ENCODE measurements at regions not wholly inside any gene's neighbourhood (a gene's known extent, or its start where the extent isn't known, plus 50 kb on each side); places are given as distances from the start of the nearest gene placed in this dataset.

DNA sequence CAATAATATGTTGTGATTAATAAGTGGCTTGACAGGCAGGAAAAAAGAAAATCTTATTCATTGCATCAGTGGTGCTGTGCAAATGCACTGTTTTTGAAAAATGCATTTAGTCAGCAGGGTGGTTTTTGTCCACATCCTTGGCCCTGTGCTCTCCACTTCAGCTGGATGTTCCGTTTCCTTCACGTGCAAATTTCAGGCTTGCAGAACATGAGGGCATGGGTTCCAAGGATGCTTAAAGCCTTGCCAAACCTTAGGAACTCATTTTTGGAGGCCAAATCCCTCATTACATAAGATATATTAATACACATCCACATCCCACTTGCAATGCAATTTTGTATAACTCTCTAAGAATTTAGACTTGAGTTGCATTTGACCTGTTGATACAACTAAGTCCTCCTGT lies 410.1 kb downstream of the PRDM2 start:
- Histone ChIP-seq H3K4me1 (ENCODE audit: control insufficient read depth, insufficient read depth, low read length) (peaks cover 7% of the 10 kb centered on the region), H3K9ac (ENCODE audit: low read length in 2 of 2) (no peak overlapping the region), H3K9me3 (ENCODE audit: control insufficient read depth in 2 of 2, low read length in 2 of 2) (no peaks in the 10 kb centered on the region), H3K36me3 (ENCODE audit: control insufficient read depth in 2 of 2, insufficient read depth in 2 of 2, low read length in 2 of 2) (no peaks in the 10 kb centered on the region), H3K4me3 (ENCODE audit: low read length in 2 of 2) (no peak overlapping the region), H3K27ac (ENCODE audit: low read length) (no peak overlapping the region), H3K27me3 (ENCODE audit: control insufficient read depth in 1 of 2, insufficient read depth in 2 of 2, low read length in 2 of 2) (no peaks in the 10 kb centered on the region)

DNA sequence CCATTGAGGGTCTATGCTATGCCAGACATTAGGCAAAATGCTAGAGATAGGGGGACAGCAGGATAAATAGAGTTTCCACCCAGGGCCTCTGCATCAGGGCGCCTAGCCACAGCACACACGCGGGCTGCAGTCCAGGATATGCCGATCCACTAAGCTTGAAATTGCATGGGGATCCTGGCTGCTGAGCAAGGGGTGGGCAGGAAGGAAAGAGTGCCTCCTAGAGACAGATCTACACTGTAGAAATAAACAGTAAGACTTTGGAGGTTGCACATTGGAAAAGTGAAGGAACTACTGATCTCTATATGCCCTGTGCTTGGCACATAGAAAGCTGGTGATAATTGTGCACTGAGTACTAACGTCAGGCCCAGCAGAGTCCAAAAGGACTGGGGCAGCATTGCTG lies 411.1 kb downstream of the PRDM2 start:
- Histone ChIP-seq H3K27ac (ENCODE audit: low read length) (no peak overlapping the region), H3K36me3 (ENCODE audit: control insufficient read depth in 2 of 2, insufficient read depth in 2 of 2, low read length in 2 of 2) (no peaks in the 10 kb centered on the region), H3K9me3 (ENCODE audit: control insufficient read depth in 2 of 2, low read length in 2 of 2) (no peaks in the 10 kb centered on the region), H3K27me3 (ENCODE audit: control insufficient read depth in 1 of 2, insufficient read depth in 2 of 2, low read length in 2 of 2) (no peaks in the 10 kb centered on the region), H3K9ac (ENCODE audit: low read length in 2 of 2) (no peak overlapping the region), H3K4me3 (ENCODE audit: low read length in 2 of 2) (no peak overlapping the region), H3K4me1 (ENCODE audit: control insufficient read depth, insufficient read depth, low read length) (peaks cover 7% of the 10 kb centered on the region)

DNA sequence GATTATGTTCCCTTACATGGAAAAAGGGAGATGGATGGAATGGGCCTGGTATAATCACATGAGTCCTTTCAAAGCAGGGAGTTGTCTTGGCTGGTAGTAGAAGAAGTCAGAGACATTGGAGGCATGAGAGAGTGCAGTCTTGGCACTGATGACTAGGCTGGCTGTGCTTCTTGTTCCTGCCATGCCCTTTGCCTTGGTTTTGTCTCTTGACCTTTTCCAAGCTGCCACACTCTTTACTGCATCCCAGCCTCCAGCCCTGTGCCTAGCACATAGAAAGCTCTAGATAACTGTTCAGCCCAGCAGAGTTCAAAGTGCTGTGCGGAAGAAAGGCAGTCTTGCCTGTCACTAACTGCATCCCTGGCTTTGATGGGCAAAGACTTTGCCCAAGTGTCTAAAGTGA lies 412.6 kb downstream of the PRDM2 start:
- Histone ChIP-seq H3K4me3 (ENCODE audit: low read length in 2 of 2) (no peak overlapping the region), H3K9me3 (ENCODE audit: control insufficient read depth in 2 of 2, low read length in 2 of 2) (no peaks in the 10 kb centered on the region), H3K4me1 (ENCODE audit: control insufficient read depth, insufficient read depth, low read length) (peaks cover 7% of the 10 kb centered on the region), H3K9ac (ENCODE audit: low read length in 2 of 2) (no peak overlapping the region), H3K27ac (ENCODE audit: low read length) (no peak overlapping the region), H3K27me3 (ENCODE audit: control insufficient read depth in 1 of 2, insufficient read depth in 2 of 2, low read length in 2 of 2) (no peaks in the 10 kb centered on the region), H3K36me3 (ENCODE audit: control insufficient read depth in 2 of 2, insufficient read depth in 2 of 2, low read length in 2 of 2) (no peaks in the 10 kb centered on the region)

DNA sequence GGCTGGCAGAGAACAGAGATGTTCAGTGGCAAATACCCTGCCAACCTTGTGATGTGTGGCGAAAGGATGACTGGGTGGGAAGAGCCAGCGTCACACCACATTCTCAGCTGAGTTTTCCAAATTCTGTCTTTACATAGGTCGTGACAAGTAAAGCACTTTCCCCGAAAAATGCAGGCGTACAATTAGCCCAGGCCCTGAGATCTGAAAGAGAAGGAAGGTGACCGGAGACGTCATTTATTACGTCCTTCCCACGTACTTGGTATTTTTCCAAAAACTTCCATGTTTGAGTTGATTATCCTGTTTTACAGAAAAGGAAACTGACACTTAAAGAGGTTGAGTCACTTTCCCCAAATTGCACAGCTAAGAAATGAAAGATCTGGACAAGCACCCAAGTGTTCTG lies 413.3 kb downstream of the PRDM2 start:
- Histone ChIP-seq H3K36me3 (ENCODE audit: control insufficient read depth in 2 of 2, insufficient read depth in 2 of 2, low read length in 2 of 2) (no peaks in the 10 kb centered on the region), H3K27ac (ENCODE audit: low read length) (no peak overlapping the region), H3K27me3 (ENCODE audit: control insufficient read depth in 1 of 2, insufficient read depth in 2 of 2, low read length in 2 of 2) (no peaks in the 10 kb centered on the region), H3K4me3 (ENCODE audit: low read length in 2 of 2) (no peak overlapping the region), H3K9me3 (ENCODE audit: control insufficient read depth in 2 of 2, low read length in 2 of 2) (no peaks in the 10 kb centered on the region), H3K9ac (ENCODE audit: low read length in 2 of 2) (no peak overlapping the region), H3K4me1 (ENCODE audit: control insufficient read depth, insufficient read depth, low read length) (peaks cover 7% of the 10 kb centered on the region)

DNA sequence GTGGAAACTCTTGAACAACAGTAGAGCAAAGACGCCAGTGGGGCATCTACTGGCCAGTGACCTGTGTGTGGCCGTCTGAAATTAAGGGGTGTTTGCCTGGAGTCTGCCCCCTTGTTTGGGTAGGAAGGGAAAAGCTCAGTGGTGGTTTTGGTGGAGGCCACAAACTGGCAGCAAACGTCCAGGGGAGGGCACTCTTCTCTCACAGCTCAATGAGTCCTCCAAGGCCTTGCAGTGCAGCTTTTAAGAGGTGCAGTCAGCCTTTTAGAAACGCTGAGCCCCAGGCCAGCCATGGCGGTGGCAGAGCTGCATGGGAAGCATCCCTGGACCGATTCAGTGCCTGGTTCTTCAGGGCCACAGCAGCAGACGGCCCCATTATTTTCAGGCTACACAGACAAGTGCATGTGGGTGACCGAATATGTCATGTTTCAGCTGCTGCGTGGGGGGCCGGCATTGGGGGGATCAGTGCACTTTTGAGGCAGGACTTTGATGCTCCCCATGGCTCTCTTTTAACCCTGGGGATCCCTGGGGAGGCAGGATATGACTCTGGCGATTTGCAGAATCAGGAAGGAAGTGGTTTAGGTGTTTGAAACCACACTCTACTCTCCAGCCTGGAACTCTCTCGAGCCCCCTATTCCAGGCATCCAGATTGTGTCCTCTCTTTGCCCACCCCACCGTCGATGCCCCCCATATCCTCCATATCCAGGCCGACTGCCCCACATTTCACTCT lies 414.0 kb downstream of the PRDM2 start:
- H3K27me3 ChIP-seq (ENCODE audit: control insufficient read depth in 1 of 2, insufficient read depth in 2 of 2, low read length in 2 of 2), result no peaks in the 10 kb centered on the region
- no peaks in the 10 kb centered on the region for H3K9me3 ChIP-seq (ENCODE audit: control insufficient read depth in 2 of 2, low read length in 2 of 2)
- H3K4me3 ChIP-seq (ENCODE audit: low read length in 2 of 2), result no peak overlapping the region
- no peak overlapping the region for H3K27ac ChIP-seq (ENCODE audit: low read length)
- H3K36me3 ChIP-seq (ENCODE audit: control insufficient read depth in 2 of 2, insufficient read depth in 2 of 2, low read length in 2 of 2), result no peaks in the 10 kb centered on the region
- peaks cover under 1% of the 10 kb centered on the region for H3K4me1 ChIP-seq (ENCODE audit: control insufficient read depth, insufficient read depth, low read length)
- H3K9ac ChIP-seq (ENCODE audit: low read length in 2 of 2), result no peak overlapping the region

DNA sequence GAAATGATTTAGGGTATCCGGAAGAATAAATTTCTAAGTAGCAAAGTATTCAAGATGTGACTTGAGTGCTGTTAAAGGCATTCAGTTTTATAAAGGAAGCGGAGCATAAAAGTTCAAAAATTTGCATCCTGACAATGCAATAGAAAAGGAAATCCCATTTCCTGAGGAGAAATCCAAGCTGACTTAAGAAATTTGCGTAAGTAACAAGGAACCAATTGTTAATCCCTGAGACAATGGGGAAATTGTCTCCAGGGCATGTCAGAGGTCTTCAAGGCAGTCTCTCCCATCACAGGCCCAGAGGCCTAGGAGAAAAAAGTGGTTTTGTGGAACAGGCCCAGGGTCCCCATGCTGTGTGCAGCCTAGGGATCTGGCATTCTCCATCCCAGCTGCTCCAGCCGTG lies 416.0 kb downstream of the PRDM2 start:
- H3K27me3 ChIP-seq (ENCODE audit: control insufficient read depth in 1 of 2, insufficient read depth in 2 of 2, low read length in 2 of 2), result no peaks in the 10 kb centered on the region
- no peaks in the 10 kb centered on the region for H3K36me3 ChIP-seq (ENCODE audit: control insufficient read depth in 2 of 2, insufficient read depth in 2 of 2, low read length in 2 of 2)
- H3K9ac ChIP-seq (ENCODE audit: low read length in 2 of 2), result no peak overlapping the region
- no peak overlapping the region for H3K27ac ChIP-seq (ENCODE audit: low read length)
- H3K4me3 ChIP-seq (ENCODE audit: low read length in 2 of 2), result no peak overlapping the region
- H3K9me3 ChIP-seq (ENCODE audit: control insufficient read depth in 2 of 2, low read length in 2 of 2), result no peaks in the 10 kb centered on the region
- H3K4me1 ChIP-seq (ENCODE audit: control insufficient read depth, insufficient read depth, low read length), result no peaks in the 10 kb centered on the region

DNA sequence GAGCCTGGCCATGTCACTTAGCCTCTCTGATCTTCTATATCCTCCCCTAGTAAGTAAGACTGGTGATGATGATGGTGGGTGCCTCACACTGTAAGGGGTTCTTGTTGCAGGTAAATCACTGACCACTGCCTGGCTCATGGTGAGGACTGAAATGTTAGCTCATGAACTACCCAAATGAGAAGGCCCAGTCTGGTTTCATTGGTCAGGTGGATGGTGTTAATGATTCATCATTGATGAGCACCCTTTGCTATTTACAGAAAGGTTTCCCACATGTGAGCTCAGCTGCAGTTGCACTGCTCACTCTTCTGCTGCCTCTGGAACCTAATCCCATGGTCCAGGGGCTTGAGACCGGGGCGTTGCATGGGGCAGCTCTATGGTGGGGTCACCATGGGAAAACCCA lies 417.7 kb downstream of the PRDM2 start:
- H3K9me3 ChIP-seq (ENCODE audit: control insufficient read depth in 2 of 2, low read length in 2 of 2), result no peaks in the 10 kb centered on the region
- no peak overlapping the region for H3K9ac ChIP-seq (ENCODE audit: low read length in 2 of 2)
- H3K4me1 ChIP-seq (ENCODE audit: control insufficient read depth, insufficient read depth, low read length), result no peaks in the 10 kb centered on the region
- H3K36me3 ChIP-seq (ENCODE audit: control insufficient read depth in 2 of 2, insufficient read depth in 2 of 2, low read length in 2 of 2), result no peaks in the 10 kb centered on the region
- H3K27ac ChIP-seq (ENCODE audit: low read length), result no peak overlapping the region
- H3K4me3 ChIP-seq (ENCODE audit: low read length in 2 of 2), result no peak overlapping the region
- no peaks in the 10 kb centered on the region for H3K27me3 ChIP-seq (ENCODE audit: control insufficient read depth in 1 of 2, insufficient read depth in 2 of 2, low read length in 2 of 2)

DNA sequence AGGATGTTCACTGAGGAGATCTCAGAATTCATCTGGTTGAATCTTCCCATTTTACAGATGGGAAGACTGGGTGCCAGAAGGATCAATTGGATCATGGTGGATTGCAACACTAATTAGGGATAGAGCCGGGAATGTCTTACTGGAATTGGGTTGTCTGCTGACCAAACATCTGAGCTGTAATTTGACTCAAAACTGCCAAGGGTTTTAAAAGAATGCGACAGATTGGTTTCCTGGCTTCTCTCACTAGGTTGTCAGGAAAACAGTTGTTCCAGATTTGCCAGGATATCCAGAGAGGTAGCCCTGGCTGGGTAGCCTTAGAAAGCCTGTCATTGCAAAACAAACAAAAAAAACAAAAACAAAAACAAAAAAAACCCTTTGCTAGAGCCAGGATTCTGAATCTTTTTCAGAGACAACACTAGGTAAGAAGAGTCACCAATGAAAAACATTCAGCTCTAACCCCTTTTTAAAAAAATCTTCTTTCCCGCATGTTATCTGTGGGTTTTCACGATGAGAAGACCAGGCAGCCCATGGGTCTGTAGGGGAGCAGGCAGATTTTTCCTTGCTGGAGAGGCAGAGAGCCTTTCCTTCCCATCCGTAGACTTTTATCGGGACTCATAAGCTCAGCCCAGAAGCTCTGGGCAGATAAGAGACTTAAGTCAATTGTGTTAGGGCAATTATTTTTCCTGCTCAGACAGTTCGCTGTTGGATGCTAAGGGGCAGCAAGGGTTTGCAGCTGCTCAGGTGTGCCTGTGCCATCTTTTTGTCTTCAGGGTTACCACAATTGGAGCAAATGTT lies 418.9 kb downstream of the PRDM2 start:
- no peak overlapping the region for H3K4me3 ChIP-seq (ENCODE audit: low read length in 2 of 2)
- no peaks in the 10 kb centered on the region for H3K36me3 ChIP-seq (ENCODE audit: control insufficient read depth in 2 of 2, insufficient read depth in 2 of 2, low read length in 2 of 2)
- no peak overlapping the region for H3K27ac ChIP-seq (ENCODE audit: low read length)
- H3K9me3 ChIP-seq (ENCODE audit: control insufficient read depth in 2 of 2, low read length in 2 of 2), result no peaks in the 10 kb centered on the region
- H3K9ac ChIP-seq (ENCODE audit: low read length in 2 of 2), result no peak overlapping the region
- H3K27me3 ChIP-seq (ENCODE audit: control insufficient read depth in 1 of 2, insufficient read depth in 2 of 2, low read length in 2 of 2), result no peaks in the 10 kb centered on the region
- no peaks in the 10 kb centered on the region for H3K4me1 ChIP-seq (ENCODE audit: control insufficient read depth, insufficient read depth, low read length)

DNA sequence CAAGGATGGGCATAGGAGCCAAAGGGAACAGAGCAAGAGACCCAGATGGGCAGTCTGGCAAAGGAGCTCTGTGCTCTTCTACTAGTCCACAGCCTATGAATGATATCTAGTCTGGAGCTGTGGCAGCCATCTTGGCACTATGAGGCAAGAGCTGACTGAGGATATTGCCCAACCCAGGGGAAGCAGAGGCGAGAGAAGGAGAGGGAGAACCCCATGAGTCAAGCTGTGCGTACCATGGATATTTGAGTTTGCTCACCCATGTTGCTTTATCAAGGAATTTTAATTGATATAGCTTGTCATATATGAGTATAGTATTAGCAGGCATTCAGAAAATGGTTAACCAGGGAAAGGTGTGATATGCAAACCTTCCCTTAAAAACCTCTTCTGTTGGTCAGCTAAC lies 420.9 kb downstream of the PRDM2 start:
- no peak overlapping the region for H3K27ac ChIP-seq (ENCODE audit: low read length)
- H3K9ac ChIP-seq (ENCODE audit: low read length in 2 of 2), result no peak overlapping the region
- no peak overlapping the region for H3K4me3 ChIP-seq (ENCODE audit: low read length in 2 of 2)
- H3K9me3 ChIP-seq (ENCODE audit: control insufficient read depth in 2 of 2, low read length in 2 of 2), result no peaks in the 10 kb centered on the region
- no peaks in the 10 kb centered on the region for H3K27me3 ChIP-seq (ENCODE audit: control insufficient read depth in 1 of 2, insufficient read depth in 2 of 2, low read length in 2 of 2)
- no peaks in the 10 kb centered on the region for H3K36me3 ChIP-seq (ENCODE audit: control insufficient read depth in 2 of 2, insufficient read depth in 2 of 2, low read length in 2 of 2)
- no peaks in the 10 kb centered on the region for H3K4me1 ChIP-seq (ENCODE audit: control insufficient read depth, insufficient read depth, low read length)

DNA sequence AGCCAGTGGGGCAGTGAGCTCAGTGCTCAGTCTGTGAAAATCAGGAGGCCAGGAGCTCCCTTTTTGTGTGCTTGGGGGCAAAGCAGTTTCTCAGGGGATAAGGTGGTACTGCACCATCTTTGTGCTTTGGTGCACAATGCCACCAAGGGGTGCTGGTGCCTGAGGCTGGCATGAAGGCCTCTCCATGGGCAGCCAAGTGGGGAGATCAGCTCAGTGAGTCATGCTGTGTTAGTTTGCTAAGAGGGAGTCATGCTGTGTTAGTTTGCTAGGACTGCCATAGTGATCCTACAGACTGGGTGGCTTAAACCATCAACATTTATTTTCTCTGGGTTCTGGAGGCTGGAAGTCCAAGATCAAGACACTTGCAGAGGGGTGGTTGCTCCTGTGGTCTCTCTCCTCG lies 428.1 kb downstream of the PRDM2 start:
- H3K36me3 ChIP-seq (ENCODE audit: control insufficient read depth in 2 of 2, insufficient read depth in 2 of 2, low read length in 2 of 2), result no peaks in the 10 kb centered on the region

DNA sequence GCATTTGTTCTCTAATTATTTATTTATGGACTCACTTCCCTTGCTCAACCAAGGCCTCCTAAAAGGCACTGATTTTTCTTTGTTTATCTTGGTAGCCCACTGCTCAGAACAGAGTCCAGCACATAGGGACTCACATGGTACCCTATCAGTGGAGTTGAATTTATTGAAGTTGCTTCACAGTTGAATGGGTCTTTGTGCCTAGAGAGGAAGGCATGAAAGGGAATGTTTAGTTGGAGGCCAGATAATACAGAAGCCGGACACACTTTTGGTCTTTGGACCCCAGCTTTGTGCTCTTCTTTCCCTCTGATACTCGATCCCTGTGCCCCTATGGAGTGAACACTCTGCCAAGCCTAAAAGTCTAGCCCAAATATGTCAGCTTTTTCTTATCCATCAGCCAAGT lies 429.0 kb downstream of the PRDM2 start:
- no peaks in the 10 kb centered on the region for H3K36me3 ChIP-seq (ENCODE audit: control insufficient read depth in 2 of 2, insufficient read depth in 2 of 2, low read length in 2 of 2)
- H3K4me1 ChIP-seq (ENCODE audit: control insufficient read depth, insufficient read depth, low read length), result no peaks in the 10 kb centered on the region
- H3K9me3 ChIP-seq (ENCODE audit: control insufficient read depth in 2 of 2, low read length in 2 of 2), result no peaks in the 10 kb centered on the region
- no peak overlapping the region for H3K4me3 ChIP-seq (ENCODE audit: low read length in 2 of 2)
- H3K27me3 ChIP-seq (ENCODE audit: control insufficient read depth in 1 of 2, insufficient read depth in 2 of 2, low read length in 2 of 2), result no peaks in the 10 kb centered on the region
- H3K9ac ChIP-seq (ENCODE audit: low read length in 2 of 2), result no peak overlapping the region
- no peak overlapping the region for H3K27ac ChIP-seq (ENCODE audit: low read length)

More for the DNA sequence above, 428.1 kb downstream of the PRDM2 start:
- Histone ChIP-seq H3K9ac (ENCODE audit: low read length in 2 of 2) (no peak overlapping the region), H3K4me1 (ENCODE audit: control insufficient read depth, insufficient read depth, low read length) (no peaks in the 10 kb centered on the region), H3K4me3 (ENCODE audit: low read length in 2 of 2) (no peak overlapping the region), H3K9me3 (ENCODE audit: control insufficient read depth in 2 of 2, low read length in 2 of 2) (no peaks in the 10 kb centered on the region), H3K27ac (ENCODE audit: low read length) (no peak overlapping the region), H3K27me3 (ENCODE audit: control insufficient read depth in 1 of 2, insufficient read depth in 2 of 2, low read length in 2 of 2) (no peaks in the 10 kb centered on the region)
